GM18505 (cell line): ENCODE measurements at regions not wholly inside any gene's neighbourhood (a gene's known extent, or its start where the extent isn't known, plus 50 kb on each side); places are given as distances from the start of the nearest gene placed in this dataset.

ENCODE experiments used
- ATAC-seq: cut with Tn5 transposase; IDR thresholded peaks from one replicate; pipeline ENCODE4 v1.9.1; 2021; ENCODE audit not compliant: unreplicated experiment
- POLR2A ChIP-seq: IDR thresholded peaks from 4 replicates; pipeline ENCODE4 v1.6.1; 2011; ENCODE audit warnings: borderline replicate concordance; ENCODE audit not compliant: insufficient read depth, insufficient read length; ENCODE audit errors: extremely low read depth

GRCh38 chr5:174294891-174295620, 249.6 kb downstream of the NSG2 start:
- no peak for ATAC-seq
- no peak for TF ChIP-seq POLR2A

GRCh38 chr5:174295702-174296436, 250.4 kb downstream of the NSG2 start:
- TF ChIP-seq POLR2A, result no peak
- ATAC-seq, result no peak

GRCh38 chr5:174300118-174300940, 254.8 kb downstream of the NSG2 start:
- no peak for ATAC-seq
- no peak for TF ChIP-seq POLR2A

GRCh38 chr5:174300941-174301761, 255.6 kb downstream of the NSG2 start:
- TF ChIP-seq POLR2A, result no peak
- no peak for ATAC-seq

GRCh38 chr5:174301848-174302625, 256.5 kb downstream of the NSG2 start:
- no peak for ATAC-seq

DNA sequence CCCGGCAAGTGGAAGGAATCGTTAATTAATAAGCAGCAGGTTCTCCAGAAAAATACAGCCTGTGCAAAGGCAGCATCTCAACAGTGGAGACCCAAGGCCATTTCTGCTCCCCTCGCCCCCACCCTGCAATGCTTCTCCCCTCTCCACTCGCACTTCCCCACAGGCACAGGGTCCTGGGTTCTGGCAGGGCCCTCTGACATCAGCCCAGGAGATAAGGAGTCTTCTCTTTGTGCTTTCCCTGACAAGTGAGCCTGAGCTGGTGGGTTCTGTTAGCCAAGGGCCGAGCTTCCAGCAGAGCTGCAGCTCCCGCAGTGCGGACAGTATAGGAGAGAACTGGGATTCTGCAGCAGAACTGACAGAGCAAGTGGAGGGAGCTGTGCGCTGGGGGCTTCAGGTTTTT, 257.5 kb downstream of the NSG2 start:
- no peak for ATAC-seq
- no peak for TF ChIP-seq POLR2A

More at GRCh38 chr5:174301848-174302625, 256.5 kb downstream of the NSG2 start:
- TF ChIP-seq POLR2A, result no peak

DNA sequence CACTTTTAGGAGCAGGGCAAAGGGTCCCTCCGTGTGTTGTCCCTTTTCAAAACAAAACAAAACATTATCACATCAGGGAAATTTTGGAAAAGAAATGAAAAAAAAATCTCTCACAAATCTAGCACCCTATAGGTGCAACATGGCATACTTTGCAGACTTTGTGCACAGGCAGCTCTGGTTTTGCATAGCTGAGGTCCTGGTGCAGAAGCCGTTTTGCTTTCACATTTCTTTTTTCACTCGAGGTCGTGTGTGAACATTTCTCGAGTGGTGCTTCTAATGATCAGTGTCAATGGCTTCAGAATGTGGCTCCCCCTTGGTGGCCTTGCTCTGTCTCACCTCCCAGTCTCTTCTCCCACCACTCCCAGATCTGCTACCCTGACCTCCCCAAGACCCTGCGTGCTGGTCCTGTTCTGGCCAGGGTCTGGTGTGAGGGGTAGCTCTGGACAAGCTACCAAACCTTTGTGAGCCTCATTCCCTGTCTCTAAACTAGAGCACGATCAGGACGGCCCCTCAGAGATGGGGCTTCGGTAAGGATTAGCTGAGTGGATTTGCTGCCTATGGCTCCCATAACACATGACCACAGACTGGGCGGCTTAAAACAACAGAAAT, 258.0 kb downstream of the NSG2 start:
- ATAC-seq, result no peak
- no peak for TF ChIP-seq POLR2A

GRCh38 chr5:174305241-174305681, 259.8 kb downstream of the NSG2 start:
- no peak for ATAC-seq
- no peak for TF ChIP-seq POLR2A

DNA sequence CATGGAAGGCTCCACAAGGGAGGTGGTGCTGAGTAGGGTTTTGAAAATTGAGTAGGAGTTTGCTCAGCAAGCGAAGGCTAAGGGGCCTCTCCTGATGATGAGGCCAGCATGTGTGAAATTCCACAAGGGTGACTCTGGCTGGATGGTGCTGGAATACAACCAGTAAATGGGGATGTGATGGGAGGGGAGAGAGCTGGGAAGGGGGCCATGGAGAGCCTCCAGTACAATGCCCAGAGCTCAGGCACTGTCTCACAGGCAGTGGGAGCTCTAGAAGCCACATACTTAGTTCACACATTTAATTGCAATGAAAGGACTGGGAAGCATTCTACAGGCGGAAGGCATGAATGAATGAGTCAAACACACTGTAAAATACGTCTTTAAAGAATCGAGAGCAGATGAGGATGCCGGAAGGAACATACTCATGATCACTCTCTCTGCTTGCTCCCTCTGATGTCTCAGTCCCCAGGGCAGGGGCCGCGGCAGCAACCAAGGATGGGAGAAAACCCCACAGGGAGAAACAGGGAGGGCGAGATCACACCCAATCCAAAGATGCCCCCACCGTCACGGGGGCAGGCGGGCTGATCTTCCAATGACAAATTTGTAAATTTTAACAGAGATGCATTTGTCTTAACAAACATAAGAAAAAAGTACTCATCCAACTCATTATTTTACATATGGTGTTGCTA, 261.0 kb downstream of the NSG2 start:
- TF ChIP-seq POLR2A, result no peak
- ATAC-seq, result no peak

GRCh38 chr5:174307031-174307408, 261.5 kb downstream of the NSG2 start:
- no peak for TF ChIP-seq POLR2A
- no peak for ATAC-seq

DNA sequence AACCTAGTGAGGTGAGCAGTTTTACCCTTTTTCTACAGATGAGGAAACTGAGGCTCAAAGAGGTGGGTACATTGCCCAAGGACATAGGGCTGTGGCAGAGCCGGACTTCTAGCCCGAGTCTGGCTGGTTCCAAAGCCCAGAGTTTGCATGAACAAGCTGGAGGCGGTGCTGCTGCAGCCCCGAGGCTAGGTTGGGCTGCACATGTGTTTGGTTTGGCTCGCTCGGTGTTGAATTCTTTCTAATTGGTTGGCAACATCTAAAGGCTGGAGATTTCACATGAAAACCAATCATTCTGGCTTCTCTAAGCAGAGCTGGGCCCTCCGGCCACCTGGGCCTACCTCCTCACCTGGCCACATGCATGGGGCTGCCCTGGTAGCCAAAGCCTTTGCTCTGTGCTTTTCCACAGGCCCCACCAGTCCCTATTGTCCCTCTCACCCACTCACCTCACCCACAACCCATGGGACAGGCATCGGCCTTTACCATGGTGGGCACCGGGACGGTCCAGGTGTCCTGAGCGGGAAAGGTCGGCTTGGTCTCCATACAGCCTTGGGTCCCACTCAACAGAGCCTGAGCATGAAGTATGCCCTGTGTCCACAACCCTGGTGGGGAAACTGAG, 262.3 kb downstream of the NSG2 start:
- ATAC-seq, result no peak
- no peak for TF ChIP-seq POLR2A
